NCI-H524 treated with DMSO at 0.1 percent for 48 hours (cell line): ENCODE measurements at regions not wholly inside any gene's neighbourhood (a gene's known extent, or its start where the extent isn't known, plus 50 kb on each side); places are given as distances from the start of the nearest gene placed in this dataset.
"Not testable (repeated sequence)": the region's sequence is repeated elsewhere in the genome, so short reads cannot be mapped to it uniquely, and the experiment has no call there.

Experiments used
- DNase-seq: peaks from one replicate; lab custom pipeline; 2025; lab: John Stamatoyannopoulos, UW

- DNase-seq, result no peak
Measured at GRCh38 chr3:152193673-152194267, 75.0 kb upstream of the MBNL1 start.

- DNase-seq, result no peak
Measured at GRCh38 chr3:152195206-152195605, 73.5 kb upstream of the MBNL1 start.

DNA sequence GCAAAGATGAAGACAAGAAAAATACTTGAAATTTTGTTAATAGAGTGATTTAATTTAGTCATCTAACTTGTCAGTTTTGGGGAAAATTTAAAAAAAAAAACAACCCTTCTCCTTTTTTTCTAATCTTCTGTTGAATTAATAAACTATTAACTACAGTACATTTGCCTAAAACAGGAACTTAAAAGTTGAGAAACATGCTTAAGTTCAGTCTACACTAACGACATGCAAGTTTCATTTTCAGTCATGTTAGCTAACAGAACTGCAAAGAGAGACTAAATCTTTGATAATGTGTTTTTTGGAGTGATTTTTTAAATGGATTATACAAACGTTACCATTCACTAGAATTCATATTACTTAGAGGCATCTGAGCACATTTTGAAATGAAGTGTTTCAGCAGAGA is 71.9 kb upstream of the MBNL1 start:
- DNase-seq, result no peak

DNA sequence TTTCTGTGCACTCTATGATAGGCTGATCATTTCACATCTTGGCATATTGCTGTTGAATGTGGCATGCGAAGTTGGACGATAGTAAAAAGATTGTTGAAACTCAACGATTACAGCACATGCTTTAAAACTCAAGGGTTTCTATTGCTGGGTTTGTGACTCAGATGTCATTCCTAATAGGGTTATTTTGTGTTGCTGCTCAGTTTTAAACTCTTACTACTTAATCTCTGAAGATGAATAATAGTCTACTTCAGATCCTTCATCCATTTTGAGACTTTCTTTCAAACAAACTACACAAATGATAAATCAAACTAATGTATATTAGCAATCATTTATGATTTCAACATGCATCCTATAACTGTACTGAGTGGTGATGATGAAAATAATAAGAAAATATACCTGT is 71.3 kb upstream of the MBNL1 start:
- no peak for DNase-seq

GRCh38 chr3:152197937-152198336 is 70.8 kb upstream of the MBNL1 start:
- DNase-seq, result no peak

GRCh38 chr3:152198665-152199064 is 70.1 kb upstream of the MBNL1 start:
- DNase-seq, result no peak

- no peak for DNase-seq
Measured at GRCh38 chr3:152199102-152199840, 69.5 kb upstream of the MBNL1 start.

DNA sequence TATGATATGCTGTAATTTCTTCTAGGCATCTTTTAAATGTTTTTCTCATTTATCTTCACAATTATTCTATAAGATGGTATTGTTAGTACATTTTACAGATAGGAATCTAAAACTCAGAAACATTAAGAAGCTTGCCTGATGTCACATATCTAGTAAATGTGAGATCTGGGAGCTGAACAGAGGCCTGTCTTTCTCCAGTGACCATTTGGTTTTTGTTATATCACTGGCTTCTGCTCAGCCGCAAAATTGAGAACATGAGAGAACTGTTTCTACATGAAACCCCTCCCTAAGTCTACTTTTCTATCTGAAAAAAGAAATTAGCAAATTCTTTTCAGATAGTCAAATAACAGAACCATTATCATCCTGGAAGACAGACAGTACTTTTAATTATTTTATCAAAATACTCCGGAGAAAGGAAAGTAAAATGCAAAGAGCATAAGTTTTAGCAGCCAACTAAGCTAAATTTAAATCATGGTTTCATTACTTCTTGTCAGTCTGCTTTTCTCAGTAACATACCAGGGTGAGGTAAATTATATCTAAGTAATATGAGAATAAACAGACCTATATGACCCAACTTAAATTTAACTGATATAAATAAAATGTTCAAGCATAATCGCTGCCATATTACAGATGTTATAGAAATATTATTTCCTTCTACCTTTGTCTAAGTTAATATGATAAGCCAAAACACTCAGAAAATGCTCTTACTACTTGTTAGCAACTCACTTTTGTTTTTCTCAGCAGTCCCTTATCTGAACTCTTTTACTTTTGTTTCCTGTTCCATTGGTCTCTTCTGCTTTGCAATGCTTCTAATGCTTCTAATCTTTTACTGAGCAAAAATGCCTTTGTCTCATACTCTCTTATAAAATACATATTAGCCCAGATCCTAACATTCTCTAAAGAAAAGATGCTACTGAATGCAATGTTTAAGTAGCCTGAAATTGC is 68.0 kb upstream of the MBNL1 start:
- no peak for DNase-seq

GRCh38 chr3:152202976-152203626 is 65.6 kb upstream of the MBNL1 start:
- no peak for DNase-seq

- DNase-seq, result no peak
Measured at GRCh38 chr3:152203652-152204051, 65.1 kb upstream of the MBNL1 start.

GRCh38 chr3:152204218-152204617 is 64.5 kb upstream of the MBNL1 start:
- DNase-seq, result no peak

DNA sequence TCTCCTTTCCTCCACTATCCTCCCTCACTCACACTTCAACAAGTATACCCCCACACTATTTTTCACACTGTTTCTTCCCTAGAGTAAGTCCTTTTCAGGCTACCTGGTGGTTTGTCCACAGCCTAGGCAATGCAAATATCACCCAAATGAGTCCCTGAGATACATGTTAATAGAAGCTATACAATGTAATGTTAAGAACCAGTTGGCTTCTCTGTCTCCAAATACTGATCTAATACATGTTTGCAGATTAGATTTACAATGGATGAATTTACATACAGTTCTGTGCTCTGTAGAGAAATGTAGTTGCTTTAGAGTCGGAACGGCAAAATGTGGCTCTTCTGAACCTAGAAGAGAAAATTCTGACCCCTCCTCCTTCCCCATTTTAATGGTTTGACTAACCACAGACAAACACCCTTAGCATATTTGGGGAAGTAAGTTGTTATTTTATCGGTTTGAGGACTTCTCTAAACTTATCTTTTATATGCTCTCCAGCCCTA is 63.6 kb upstream of the MBNL1 start:
- DNase-seq, result no peak

- no peak for DNase-seq
Measured at GRCh38 chr3:152206243-152206760, 62.4 kb upstream of the MBNL1 start.

- no peak for DNase-seq
Measured at GRCh38 chr3:152208439-152208838, 60.3 kb upstream of the MBNL1 start.

DNA sequence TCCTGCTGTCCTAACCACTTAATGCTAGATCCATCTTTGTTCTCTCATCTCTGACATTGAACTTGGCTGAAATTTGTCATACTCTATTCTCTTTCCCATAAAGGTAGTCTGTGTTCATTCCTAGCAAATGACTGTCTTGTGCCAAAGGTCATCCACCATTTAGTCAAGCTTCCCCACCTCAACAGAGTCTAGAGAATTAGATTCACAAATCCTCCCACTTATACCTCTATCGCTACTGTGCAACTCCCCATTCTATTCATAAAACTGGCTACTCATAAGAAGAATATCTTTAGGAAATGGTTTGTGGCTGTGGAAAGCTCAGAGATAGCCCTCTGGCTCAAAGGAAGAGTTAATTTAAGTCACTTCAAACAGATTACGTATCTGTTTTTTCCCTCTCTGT is 59.7 kb upstream of the MBNL1 start:
- no peak for DNase-seq

DNA sequence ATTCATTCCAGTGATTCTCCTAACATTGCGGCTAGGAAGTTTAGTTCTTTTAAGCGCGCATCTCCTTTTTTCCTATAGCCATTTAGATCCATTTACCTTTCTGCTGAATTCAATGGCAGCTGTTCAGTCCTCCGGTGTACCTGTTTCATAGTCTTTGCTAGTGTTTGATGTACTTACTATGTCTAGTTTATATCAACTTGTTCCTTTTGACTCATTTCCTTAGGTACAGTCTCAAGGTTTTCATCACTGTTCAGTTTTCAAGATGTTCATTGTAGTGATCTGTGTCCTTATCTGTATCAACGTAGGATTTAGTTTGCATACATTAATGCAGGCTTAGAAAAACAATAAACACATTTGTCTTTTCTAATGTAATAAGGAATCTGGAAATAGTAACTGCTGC is 59.0 kb upstream of the MBNL1 start:
- DNase-seq, result no peak

DNA sequence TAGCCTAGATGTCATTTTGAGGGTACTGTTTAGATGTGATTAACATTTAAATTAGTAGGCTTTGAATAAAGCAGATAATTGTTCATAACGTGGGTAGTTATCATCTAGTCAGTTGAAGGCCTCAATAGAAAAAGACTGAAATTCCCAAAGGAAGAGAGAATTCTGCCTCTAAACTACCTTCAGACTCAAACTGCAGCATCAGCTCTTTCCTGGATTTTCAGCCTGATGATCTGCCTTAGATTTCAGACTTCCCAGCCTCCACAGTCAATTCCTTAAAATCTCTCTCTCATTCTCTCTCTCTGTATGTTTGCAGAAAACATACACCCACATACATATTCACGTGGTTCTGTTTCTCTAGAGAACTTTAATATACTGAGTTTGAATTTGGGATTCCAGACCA is 58.0 kb upstream of the MBNL1 start:
- DNase-seq, result no peak

- DNase-seq, result no peak
Measured at GRCh38 chr3:152211655-152212054, 57.1 kb upstream of the MBNL1 start.

- no peak for DNase-seq
Measured at GRCh38 chr3:152213203-152213602, 55.5 kb upstream of the MBNL1 start.

DNA sequence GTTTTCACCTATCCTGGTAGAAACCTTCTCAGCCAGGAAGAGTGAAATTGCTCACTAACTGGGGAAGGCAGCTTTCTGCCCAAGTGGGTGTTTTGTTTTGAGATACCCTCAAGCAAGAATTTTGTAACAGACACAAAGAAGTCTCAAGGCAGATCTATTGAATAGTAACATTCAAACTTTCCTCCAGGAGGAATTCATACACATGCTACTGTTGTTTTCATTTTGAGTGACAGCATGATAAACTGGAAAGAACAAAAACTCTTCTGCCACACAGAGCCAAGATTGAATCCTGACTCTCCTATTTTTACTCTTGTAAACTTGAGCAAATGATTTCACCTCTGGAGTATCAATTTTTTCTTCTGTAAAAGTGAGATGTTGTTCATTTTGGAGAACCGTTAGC is 54.8 kb upstream of the MBNL1 start:
- no peak for DNase-seq

DNA sequence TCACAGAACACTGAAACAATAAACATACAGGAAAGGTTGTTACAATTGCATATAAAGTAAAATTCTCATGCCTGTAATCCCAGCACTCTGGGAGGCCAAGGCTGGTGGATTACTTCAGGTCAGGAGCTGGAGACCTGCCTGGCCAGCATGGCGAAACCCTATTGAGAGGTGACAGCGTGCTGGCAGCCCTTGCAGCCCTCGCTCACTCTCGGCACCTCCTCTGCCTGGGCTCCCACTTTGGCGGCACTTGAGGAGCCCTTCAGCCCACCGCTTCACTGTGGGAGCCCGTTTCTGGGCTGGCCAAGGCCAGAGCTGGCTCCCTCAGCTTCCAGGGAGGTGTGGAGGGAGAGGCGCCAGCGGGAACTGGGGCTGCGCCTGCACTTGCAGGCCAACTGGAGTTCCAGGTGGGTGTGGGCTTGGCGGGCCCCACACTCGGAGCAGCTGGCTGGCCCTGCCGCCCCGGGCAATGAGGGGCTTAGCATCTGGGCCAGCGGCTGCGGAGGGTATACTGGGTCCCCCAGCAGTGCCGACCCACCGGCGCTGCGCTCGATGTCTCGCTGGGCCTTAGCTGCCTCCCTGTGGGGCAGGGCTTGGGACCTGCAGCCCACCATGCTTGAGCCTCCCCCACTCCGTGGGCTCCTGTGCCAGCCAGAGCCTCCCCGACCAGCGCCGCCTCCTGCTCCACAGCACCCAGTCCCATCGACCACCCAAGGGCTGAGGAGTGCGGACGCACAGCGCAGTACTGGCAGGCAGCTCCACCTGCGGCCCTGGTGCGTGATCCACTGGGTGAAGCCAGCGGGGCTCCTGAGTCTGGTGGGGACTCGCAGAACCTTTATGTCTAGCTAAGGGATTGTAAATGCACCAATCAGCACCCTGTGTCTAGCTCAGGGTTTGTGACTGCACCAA is 51.5 kb upstream of the MBNL1 start:
- DNase-seq, result not testable (repeated sequence)
